GM12878 (cell line): ENCODE measurements at regions not wholly inside any gene's neighbourhood (a gene's known extent, or its start where the extent isn't known, plus 50 kb on each side); places are given as distances from the start of the nearest gene placed in this dataset.

ENCODE experiments used
- ATAC-seq: fragments of 200-7000 bp; cut with Tn5 transposase; 3 replicates; pipeline ENCODE4 v1.9.1; 2020; ENCODE audit warnings: mild to moderate bottlenecking, moderate library complexity
- BruUV-seq: library from RNA; stranded (reverse); fragments of 400-500 nt; replicated peaks from 2 replicates; lab custom pipeline; 2021; lab: Mats Ljungman, UMichigan
- CTCF ChIA-PET: fragments of 300-600 bp; sonication (Branson Sonifier 250); formaldehyde crosslinking; extraction: SDS; loops from one replicate; lab custom pipeline; 2021; ENCODE audit warnings: inconsistent platforms; lab: Yijun Ruan, JAX
- POLR2A ChIA-PET: fragments of 350-600 bp; formaldehyde crosslinking; extraction: SDS; loops from one replicate; lab custom pipeline; 2021; ENCODE audit warnings: inconsistent platforms; lab: Charles Lee
- RAD21 ChIA-PET: fragments of 300-600 bp; sonication (Branson Sonifier 250); formaldehyde crosslinking; loops from one replicate; lab custom pipeline; 2023; ENCODE audit warnings: antibody characterized with exemption; ENCODE audit not compliant: unreplicated experiment; lab: Charles Lee
- SMC1A ChIA-PET: fragments of 300-600 bp; sonication (Branson Sonifier 250); formaldehyde crosslinking; loops from one replicate; lab custom pipeline; 2023; ENCODE audit not compliant: unreplicated experiment, uncharacterized antibody; lab: Charles Lee
- DNase-seq: peaks from one replicate; pipeline ENCODE4 v3.0.0-alpha.2; 2011; ENCODE audit warnings: low read depth, low spot score
- FAIRE-seq: peaks from 3 replicates; lab custom pipeline; 2011; peaks lifted over from hg19 to GRCh38; lab: Jason Lieb, UNC
- H2AFZ ChIP-seq: 2 replicates; pipeline ENCODE4 v1.6.0; 2011; ENCODE audit warnings: low read depth, low read length, control low read depth; ENCODE audit not compliant: control insufficient read depth
- H3K27ac ChIP-seq: 2 replicates; pipeline ENCODE4 v1.5.1; 2011; ENCODE audit warnings: control low read depth; ENCODE audit not compliant: control insufficient read depth, insufficient read depth
- H3K27me3 ChIP-seq, 2 experiments: replicated peaks in 1 of 2; 2 replicates each; pipeline versions ENCODE4 v1.6.0 to v1.6.1; 2011; ENCODE audit warnings: low read length in 1 of 2; ENCODE audit not compliant: control insufficient read depth in 2 of 2, insufficient read depth in 2 of 2
- H3K36me3 ChIP-seq, 2 experiments: 2 replicates each; pipeline ENCODE4 v1.5.1; 2011; ENCODE audit warnings: low read length in 1 of 2; ENCODE audit not compliant: control insufficient read depth in 2 of 2, insufficient read depth in 2 of 2
- H3K4me1 ChIP-seq: 2 replicates; pipeline ENCODE4 v1.6.1; 2011; ENCODE audit warnings: mild to moderate bottlenecking, low read length, moderate library complexity, mixed read lengths; ENCODE audit not compliant: control insufficient read depth, insufficient read depth
- H3K4me2 ChIP-seq: 2 replicates; pipeline ENCODE4 v1.6.0; 2011; ENCODE audit warnings: control low read depth; ENCODE audit not compliant: control insufficient read depth, insufficient read depth
- H3K4me3 ChIP-seq: fragments of 200-600 bp; sonication (generic); 2 replicates; pipeline ENCODE4 v1.5.1; 2016
- H3K79me2 ChIP-seq: 2 replicates; pipeline ENCODE4 v1.6.0; 2011; ENCODE audit warnings: low read length; ENCODE audit not compliant: control insufficient read depth, insufficient read depth
- H3K9ac ChIP-seq: 2 replicates; pipeline ENCODE4 v1.8.0; 2011; ENCODE audit warnings: low read length, control low read depth, mixed read lengths; ENCODE audit not compliant: control insufficient read depth, insufficient read depth
- H3K9me3 ChIP-seq: replicated peaks from 3 replicates; pipeline ENCODE4 v1.5.1; 2011; ENCODE audit warnings: mild to moderate bottlenecking, low read length; ENCODE audit not compliant: control insufficient read depth, insufficient read depth
- H4K20me1 ChIP-seq: 2 replicates; pipeline ENCODE4 v1.6.0; 2011; ENCODE audit not compliant: control insufficient read depth, insufficient read depth
- BHLHE40 ChIP-seq, 2 experiments: fragments of 450-650 bp in 1 of 2; IDR thresholded peaks; 2 replicates each; pipeline ENCODE4 v1.6.1; 2011 to 2017; ENCODE audit warnings: low read depth in 2 of 2, borderline replicate concordance in 1 of 2, improper control_type of control experiment in 1 of 2, low read length in 1 of 2, mild to moderate bottlenecking in 1 of 2
- IRF4 ChIP-seq: IDR thresholded peaks from 2 replicates; pipeline ENCODE4 v1.6.1; 2011; ENCODE audit warnings: low read depth, low read length
- NBN ChIP-seq: fragments of 450-650 bp; IDR thresholded peaks from 2 replicates; pipeline ENCODE4 v1.6.1; 2016
- RUNX3 ChIP-seq: IDR thresholded peaks from 2 replicates; pipeline ENCODE4 v1.6.1; 2012; ENCODE audit warnings: low read length, inconsistent platforms
- SUZ12 ChIP-seq: fragments of 200-600 bp; sonication (generic); IDR thresholded peaks from one replicate; pipeline ENCODE4 v1.6.1; 2018; ENCODE audit warnings: antibody characterized with exemption, mild to moderate bottlenecking; ENCODE audit not compliant: unreplicated experiment
- TCF12 ChIP-seq: IDR thresholded peaks from 2 replicates; pipeline ENCODE4 v1.6.1; 2011; ENCODE audit warnings: low read depth, mild to moderate bottlenecking, low read length
- YBX1 ChIP-seq: fragments of 450-650 bp; IDR thresholded peaks from 2 replicates; pipeline ENCODE4 v1.6.1; 2016; ENCODE audit warnings: antibody characterized with exemption
- WGBS: methylation state at CpG from one replicate; pipeline ENCODE4 v1.1.6; 2016; ENCODE audit warnings: low lambda C conversion rate; ENCODE audit not compliant: insufficient replicate concordance, insufficient coverage; ENCODE audit errors: missing lambda C conversion rate; 5-methylcytosine and 5-hydroxymethylcytosine counted together
- in situ Hi-C: fragments of 300-500 bp; cut with MboI; formaldehyde crosslinking; loops from 9 replicates; pipeline ENCODE4 v1.14.3; 2018; ENCODE audit warnings: mixed read lengths
- intact Hi-C: fragments of 100-400 bp; cut with micrococcal nuclease; formaldehyde crosslinking; loops from one replicate; pipeline ENCODE4 v1.14.2; 2022; ENCODE audit not compliant: unreplicated experiment
- TF ChIP-seq, protein P1 (sequence below): IDR thresholded peaks from 2 replicates; pipeline ENCODE4 v1.6.1; 2011; ENCODE audit warnings: low read depth, low read length, improper control_type of control experiment, borderline replicate concordance
- TF ChIP-seq, protein P2 (sequence below): IDR thresholded peaks from 2 replicates; pipeline ENCODE4 v1.6.1; 2012; ENCODE audit warnings: improper control_type of control experiment, low read depth, low read length; ENCODE audit not compliant: insufficient replicate concordance

DNA sequence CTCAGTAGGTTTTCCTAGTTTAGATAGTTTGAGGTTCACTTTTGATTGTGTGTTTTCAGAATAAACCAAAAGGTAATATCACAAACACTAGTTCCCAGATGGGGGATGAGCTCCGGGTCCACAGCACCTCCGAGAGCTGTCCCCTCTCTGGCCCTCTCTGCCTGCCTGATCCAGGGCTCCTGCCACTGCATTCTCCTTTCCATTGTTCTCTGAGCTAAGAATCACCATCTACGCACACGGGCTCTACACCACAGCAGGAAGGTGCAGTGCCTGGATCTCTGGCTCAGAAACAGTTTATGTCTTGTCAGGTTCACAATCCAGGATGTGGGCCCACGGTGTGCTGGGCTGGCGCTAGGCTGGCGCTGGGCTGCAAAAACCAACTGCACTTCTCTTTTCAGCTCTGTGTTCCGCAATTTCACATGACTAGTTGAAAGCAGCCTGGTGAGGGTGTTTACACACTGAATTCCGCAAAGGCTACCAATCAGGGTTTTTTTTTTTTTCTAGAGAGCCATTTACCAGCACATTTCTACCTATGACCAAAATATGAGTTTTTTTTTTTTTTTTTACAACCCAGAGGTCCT, 167.5 kb downstream of the SOD2 start:
- no peaks in the 10 kb centered on the region for H3K79me2 ChIP-seq
- H3K27me3 ChIP-seq: peaks cover 0 to 3% of the 10 kb centered on the region in 2 experiments; a peak in 3 of 4 replicates
- no peak for DNase-seq
- ChIA-PET RAD21 (no interaction called here), SMC1A (no interaction called here), CTCF (no interaction called here), POLR2A (no interaction called here)
- no peaks in the 10 kb centered on the region for H3K4me1 ChIP-seq
- H3K4me2 ChIP-seq: no peak overlapping the region
- no peak for TF ChIP-seq NBN
- no peak for TF ChIP-seq TCF12
- TF ChIP-seq BHLHE40 (IDR thresholded peaks at IDR 0.05; ENCODE audit: borderline replicate concordance in 1 of 2, low read depth in 2 of 2, low read length in 1 of 2): no peak
- TF ChIP-seq RUNX3: no peak
- TF ChIP-seq, protein P1, sequence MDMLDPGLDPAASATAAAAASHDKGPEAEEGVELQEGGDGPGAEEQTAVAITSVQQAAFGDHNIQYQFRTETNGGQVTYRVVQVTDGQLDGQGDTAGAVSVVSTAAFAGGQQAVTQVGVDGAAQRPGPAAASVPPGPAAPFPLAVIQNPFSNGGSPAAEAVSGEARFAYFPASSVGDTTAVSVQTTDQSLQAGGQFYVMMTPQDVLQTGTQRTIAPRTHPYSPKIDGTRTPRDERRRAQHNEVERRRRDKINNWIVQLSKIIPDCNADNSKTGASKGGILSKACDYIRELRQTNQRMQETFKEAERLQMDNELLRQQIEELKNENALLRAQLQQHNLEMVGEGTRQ: no peak
- TF ChIP-seq YBX1: no peak
- TF ChIP-seq SUZ12: no peak
- TF ChIP-seq IRF4: no peak
- TF ChIP-seq, protein P2, sequence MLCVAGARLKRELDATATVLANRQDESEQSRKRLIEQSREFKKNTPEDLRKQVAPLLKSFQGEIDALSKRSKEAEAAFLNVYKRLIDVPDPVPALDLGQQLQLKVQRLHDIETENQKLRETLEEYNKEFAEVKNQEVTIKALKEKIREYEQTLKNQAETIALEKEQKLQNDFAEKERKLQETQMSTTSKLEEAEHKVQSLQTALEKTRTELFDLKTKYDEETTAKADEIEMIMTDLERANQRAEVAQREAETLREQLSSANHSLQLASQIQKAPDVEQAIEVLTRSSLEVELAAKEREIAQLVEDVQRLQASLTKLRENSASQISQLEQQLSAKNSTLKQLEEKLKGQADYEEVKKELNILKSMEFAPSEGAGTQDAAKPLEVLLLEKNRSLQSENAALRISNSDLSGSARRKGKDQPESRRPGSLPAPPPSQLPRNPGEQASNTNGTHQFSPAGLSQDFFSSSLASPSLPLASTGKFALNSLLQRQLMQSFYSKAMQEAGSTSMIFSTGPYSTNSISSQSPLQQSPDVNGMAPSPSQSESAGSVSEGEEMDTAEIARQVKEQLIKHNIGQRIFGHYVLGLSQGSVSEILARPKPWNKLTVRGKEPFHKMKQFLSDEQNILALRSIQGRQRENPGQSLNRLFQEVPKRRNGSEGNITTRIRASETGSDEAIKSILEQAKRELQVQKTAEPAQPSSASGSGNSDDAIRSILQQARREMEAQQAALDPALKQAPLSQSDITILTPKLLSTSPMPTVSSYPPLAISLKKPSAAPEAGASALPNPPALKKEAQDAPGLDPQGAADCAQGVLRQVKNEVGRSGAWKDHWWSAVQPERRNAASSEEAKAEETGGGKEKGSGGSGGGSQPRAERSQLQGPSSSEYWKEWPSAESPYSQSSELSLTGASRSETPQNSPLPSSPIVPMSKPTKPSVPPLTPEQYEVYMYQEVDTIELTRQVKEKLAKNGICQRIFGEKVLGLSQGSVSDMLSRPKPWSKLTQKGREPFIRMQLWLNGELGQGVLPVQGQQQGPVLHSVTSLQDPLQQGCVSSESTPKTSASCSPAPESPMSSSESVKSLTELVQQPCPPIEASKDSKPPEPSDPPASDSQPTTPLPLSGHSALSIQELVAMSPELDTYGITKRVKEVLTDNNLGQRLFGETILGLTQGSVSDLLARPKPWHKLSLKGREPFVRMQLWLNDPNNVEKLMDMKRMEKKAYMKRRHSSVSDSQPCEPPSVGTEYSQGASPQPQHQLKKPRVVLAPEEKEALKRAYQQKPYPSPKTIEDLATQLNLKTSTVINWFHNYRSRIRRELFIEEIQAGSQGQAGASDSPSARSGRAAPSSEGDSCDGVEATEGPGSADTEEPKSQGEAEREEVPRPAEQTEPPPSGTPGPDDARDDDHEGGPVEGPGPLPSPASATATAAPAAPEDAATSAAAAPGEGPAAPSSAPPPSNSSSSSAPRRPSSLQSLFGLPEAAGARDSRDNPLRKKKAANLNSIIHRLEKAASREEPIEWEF: no peak
- H3K9ac ChIP-seq: no peak overlapping the region
- intact Hi-C loops (no loop called here), in situ Hi-C loops (no loop called here)
- BruUV-seq: no TSS peak
- 23% methylated on average over 9 of the region's 9 CpGs for WGBS
- H3K4me3 ChIP-seq: no peak overlapping the region
- H3K9me3 ChIP-seq: no peaks in the 10 kb centered on the region
- no peak overlapping the region for H2AFZ ChIP-seq
- no peak overlapping the region for H3K27ac ChIP-seq
- ATAC-seq: no peak
- no peaks in the 10 kb centered on the region for H4K20me1 ChIP-seq
- no peak for FAIRE-seq
- no peaks in the 10 kb centered on the region for H3K36me3 ChIP-seq
